GM19452 (cell line): ENCODE measurements at regions not wholly inside any gene's neighbourhood (a gene's known extent, or its start where the extent isn't known, plus 50 kb on each side); places are given as distances from the start of the nearest gene placed in this dataset.
"Not testable (repeated sequence)": the region's sequence is repeated elsewhere in the genome, so short reads cannot be mapped to it uniquely, and the experiment has no call there.

Experiments used
- ATAC-seq: cut with Tn5 transposase; IDR thresholded peaks from one replicate; pipeline ENCODE4 v1.9.1; 2021; ENCODE audit not compliant: unreplicated experiment

DNA sequence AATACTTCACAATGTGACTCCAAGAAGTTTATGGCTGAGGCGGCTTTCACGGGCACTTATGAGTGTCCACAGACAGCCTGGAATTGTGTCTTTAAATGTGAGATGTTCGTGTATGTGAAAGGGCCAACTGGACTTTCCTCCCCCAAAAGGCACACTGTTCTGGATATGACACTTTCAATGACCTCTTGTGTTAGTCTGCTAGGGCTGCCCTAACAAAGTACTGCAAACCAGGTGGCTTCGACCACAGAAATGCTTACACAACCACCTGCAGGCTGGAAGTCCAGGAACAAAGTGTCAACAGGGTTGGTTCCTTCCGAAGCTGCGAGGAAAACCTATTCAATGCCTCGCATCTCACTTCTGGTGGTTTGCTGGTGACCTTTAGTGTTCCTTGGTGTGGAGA, 281.7 kb downstream of the ANAPC1 start:
- ATAC-seq, result not testable (repeated sequence)

GRCh38 chr2:111605798-111606197, 278.2 kb downstream of the ANAPC1 start:
- not testable (repeated sequence) for ATAC-seq

DNA sequence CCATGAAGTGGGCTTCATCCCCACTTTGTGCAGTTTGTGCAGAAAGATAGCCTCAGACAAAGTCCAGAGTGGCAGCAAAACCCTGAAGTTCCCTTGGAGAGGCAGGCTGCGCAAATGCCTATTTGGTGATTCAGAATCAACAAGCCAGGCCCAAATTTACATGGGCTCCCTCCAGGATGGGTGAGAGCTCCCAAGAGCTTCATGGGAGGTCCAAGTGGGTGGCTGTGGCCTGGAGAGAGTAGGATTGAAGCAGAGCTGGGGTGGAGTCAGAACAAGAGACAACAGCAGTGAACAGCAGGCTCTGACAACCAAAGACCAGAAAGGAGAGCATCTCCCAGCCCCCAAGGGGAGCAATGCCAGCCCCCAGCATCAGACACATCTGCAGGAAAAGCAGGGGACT, 277.4 kb downstream of the ANAPC1 start:
- ATAC-seq, result not testable (repeated sequence)

DNA sequence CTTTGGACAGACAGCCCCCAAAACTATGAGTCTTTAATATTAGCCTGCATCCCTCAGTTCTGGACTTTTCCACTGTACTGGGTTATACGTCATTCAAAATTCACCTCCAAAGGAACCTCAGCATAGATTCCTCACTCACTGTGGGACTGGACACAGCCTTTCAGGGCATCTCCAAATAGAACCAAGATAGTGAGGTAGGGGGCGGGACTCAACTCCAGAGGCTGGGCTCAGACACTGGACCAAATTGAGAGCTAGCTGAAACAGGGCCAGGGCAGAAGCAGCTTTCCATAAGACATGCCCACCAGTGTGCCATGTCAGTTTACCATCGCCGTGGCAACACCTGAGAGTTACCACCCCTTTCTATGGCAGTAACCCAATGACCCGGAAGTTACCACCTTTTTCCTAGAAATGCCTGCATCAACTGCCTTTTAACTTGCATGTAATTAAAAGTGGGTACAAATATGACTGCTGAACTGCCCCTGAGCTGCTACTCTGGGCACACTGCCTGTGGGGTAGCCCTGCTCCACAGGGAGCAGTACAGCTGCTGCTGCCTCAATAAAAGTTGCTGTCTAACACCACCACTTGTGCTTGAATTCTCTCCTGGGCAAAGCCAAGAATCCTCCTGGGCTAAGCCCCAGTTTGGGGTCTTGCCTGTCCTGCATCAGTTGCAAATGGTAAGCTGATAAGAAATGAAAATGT, 274.7 kb downstream of the ANAPC1 start:
- ATAC-seq, result not testable (repeated sequence)

DNA sequence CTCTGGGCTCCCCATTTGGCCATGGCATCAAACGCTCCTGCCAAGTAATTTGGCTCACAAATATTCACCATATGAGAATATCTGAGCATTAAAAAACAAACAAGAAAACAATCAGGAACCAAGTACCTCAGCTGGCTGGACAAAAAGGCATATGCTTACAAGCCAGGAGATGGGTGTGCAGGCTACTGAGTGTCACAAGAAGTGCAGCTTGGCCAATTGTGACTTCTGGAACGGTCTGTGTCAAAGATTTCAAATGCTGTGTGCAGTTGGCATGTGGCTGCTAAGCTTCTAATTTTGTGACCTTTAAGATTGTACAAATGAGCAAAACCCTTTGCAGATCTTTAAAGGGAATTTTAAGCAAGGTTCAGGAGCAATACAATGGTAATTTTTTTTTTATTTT, 274.0 kb downstream of the ANAPC1 start:
- not testable (repeated sequence) for ATAC-seq

GRCh38 chr2:111616651-111617218, 267.3 kb downstream of the ANAPC1 start:
- ATAC-seq, result no peak

DNA sequence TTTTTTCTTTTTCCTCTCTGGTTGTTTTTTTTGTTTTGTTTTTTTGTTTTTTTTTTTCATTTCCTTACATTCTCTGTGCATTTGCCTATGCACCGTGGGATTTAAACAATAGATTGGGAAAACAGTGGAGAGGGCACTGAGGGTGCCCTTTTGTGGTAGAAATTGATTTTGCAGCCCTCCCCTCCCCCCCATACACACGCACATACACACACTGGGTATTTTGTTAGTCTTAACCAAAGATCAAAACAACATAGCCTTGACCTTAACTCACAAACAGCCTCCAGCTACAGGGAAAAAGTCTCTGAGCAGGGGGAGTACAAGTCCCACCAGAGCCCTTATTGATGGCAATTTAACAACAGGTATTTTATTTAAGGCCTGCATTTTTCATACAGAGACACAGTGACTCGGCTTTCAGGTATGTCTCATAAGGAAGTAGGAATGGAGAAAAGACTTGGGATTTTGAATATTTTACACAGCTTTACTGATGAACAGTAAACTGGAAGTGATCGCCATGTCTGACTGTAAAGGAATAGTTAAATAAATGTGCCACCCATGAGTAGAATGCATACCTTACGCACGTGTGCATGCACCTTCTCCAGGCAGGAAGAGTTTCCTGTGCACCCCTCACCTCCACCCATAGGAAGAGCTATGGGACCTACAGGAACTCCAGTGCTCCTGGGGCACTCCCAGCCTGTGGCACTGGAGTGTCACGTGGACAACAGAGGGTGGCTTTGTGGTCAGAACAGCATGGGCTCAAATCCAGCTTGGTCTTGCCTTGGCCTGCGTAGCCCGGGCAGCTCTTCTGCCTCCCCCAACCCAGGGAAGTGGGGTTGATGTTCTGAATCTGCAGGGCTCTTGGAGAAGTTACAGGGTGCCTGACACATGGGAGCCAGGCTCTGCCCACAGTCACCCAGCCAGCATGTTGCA, 266.4 kb downstream of the ANAPC1 start:
- no peak for ATAC-seq

- no peak for ATAC-seq
Observed at GRCh38 chr2:111618226-111618977, 265.6 kb downstream of the ANAPC1 start.

GRCh38 chr2:111618978-111619902, 264.8 kb downstream of the ANAPC1 start:
- ATAC-seq, result no peak

GRCh38 chr2:111620281-111620680, 263.7 kb downstream of the ANAPC1 start:
- no peak for ATAC-seq

- ATAC-seq, result no peak
Observed at GRCh38 chr2:111622859-111623258, 261.1 kb downstream of the ANAPC1 start.

- ATAC-seq, result no peak
Observed at GRCh38 chr2:111623380-111623779, 260.6 kb downstream of the ANAPC1 start.

- ATAC-seq, result no peak
Observed at GRCh38 chr2:111624411-111625156, 259.4 kb downstream of the ANAPC1 start.

DNA sequence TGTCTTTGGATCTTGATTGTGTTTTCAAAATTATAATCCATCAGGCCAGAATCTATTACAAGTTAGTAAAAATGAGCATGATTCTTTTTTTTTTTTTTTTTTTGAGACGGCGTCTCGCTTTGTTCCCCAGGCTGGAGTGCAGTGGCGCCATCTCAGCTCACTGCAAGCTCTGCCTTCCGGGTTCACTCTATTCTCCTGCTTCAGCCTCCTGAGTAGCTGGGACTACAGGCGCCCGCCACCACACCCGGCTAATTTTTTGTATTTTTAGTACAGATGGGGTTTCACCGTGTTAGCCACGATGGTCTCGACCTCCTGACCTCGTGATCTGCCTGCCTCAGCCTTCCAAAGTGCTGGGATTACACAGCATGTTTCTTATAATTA, 258.8 kb downstream of the ANAPC1 start:
- not testable (repeated sequence) for ATAC-seq

DNA sequence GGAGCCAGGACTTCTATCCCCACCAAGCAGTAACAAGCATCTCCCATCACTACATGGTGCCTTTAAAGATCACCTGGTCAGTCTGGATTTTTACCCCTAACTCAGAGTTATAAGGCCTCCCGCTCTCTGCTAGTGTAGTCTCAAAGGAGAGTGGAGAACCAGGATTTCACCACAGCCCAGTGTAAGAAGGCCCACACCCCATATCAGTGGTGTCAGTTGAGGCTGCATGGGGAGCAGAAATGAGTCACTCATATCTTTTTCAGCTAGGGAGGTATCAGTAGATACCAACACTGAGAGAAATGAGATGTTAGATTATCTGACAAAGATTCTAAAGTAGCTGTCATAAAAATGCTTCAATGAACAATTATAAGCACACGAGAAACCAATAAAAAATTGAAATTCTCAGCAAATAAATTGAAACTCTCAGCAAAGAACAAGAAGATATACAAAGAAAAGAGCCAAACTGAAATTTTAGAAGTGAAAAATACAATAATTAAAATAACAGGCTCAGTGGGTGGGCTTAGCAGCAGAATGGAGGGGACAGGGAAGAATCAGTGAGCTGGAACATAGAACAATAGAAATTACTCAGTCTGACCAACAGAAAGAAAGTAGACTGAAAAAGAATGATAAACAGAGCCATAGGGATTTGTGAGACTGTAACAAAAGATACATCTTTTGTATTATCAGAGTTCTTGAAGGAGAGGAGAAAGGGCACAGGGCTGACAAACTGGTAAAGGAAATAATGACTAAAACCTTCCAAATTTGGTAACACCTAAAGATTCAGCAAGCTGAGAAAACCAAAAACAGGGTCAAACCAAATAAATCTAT, 257.7 kb downstream of the ANAPC1 start:
- ATAC-seq, result no peak

GRCh38 chr2:111626865-111627163, 257.2 kb downstream of the ANAPC1 start:
- no peak for ATAC-seq

DNA sequence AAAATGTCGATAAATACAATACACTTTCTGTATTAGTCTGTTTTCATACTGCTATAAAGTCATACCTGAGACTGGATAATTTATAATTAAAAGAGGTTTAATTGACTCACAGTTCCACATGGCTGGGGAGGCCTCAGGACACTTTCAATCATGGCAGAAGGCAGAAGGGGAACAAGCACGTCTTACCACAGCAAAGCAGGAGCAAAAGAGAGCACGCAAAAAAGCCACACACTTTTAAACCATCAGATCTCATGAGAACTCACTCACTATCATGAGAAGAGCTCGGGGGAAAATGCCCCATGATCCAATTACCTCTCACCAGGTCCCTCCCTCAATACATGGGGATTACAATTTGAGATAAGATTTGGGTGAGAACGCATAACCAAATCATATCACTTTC, 256.7 kb downstream of the ANAPC1 start:
- ATAC-seq, result no peak

DNA sequence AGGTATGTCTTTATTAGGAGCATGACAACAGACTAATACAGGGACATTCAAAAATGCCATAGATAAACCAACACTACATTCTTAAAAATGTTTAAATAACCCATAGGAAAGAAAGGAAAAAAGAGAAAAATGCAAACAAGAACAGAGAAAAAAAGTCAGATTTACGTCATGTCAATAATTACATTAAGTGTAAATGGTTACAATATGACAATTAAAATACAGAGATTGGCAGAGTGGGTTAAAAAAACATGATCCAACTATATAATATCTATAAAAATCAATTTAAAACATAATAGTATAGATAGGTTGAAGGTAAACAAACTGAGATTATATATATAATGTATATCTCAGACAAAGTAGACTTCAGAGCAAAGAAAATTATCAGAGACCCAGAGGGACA, 255.8 kb downstream of the ANAPC1 start:
- ATAC-seq, result no peak

- ATAC-seq, result no peak
Observed at GRCh38 chr2:111629983-111630382, 254.0 kb downstream of the ANAPC1 start.
